Upper lobe of left lung (tissue), 4 donors: ENCODE measurements at regions not wholly inside any gene's neighbourhood (a gene's known extent, or its start where the extent isn't known, plus 50 kb on each side); places are given as distances from the start of the nearest gene placed in this dataset.

Experiments used
- EP300 ChIP-seq, 4 donors: sonication (generic); formaldehyde crosslinking; IDR thresholded peaks; one replicate each; pipeline ENCODE4 v1.5.1; 2017; ENCODE audit warnings: antibody characterized with exemption in 4 of 4, control low read depth in 2 of 4
- TF ChIP-seq, protein P1 (sequence below), 6 experiments: fragments of 450-650 bp in 4 of 6; fragments of 200-600 bp in 2 of 6; sonication (generic) in 2 of 6; IDR thresholded peaks; one replicate each; pipeline ENCODE4 v1.5.1; 2016 to 2019; ENCODE audit warnings: antibody characterized with exemption in 6 of 6

DNA sequence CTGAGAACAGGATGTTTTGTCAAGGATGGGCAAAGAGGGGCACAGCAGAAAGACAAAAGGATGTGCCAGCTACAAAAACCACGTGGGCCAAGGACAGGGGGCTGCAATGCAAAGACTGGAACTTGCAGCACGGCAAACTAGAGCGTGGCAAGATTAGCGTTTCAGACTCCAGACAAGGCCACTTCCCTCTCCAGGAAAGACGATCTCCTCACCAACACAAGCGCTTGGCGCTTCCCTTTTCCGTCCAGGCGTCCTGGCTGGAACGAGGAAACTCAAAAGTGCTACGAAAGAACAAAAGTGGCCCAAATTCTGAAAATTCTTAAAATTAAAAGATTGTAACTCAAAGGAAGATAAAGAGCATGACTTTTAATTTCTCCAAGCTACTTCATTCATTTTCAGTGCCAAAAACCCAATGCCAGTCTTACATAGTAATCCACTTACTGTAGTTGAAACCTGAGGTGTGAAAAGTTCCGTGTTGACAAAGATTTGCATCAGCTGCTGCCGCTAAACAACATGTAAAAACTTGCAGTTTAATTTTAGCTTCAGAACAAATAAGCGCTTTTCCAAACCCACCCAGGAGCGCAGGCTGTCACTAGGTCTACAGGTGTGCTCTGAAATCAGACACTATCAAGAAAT is 207.1 kb upstream of the RREB1 start:
- TF ChIP-seq, protein P1, sequence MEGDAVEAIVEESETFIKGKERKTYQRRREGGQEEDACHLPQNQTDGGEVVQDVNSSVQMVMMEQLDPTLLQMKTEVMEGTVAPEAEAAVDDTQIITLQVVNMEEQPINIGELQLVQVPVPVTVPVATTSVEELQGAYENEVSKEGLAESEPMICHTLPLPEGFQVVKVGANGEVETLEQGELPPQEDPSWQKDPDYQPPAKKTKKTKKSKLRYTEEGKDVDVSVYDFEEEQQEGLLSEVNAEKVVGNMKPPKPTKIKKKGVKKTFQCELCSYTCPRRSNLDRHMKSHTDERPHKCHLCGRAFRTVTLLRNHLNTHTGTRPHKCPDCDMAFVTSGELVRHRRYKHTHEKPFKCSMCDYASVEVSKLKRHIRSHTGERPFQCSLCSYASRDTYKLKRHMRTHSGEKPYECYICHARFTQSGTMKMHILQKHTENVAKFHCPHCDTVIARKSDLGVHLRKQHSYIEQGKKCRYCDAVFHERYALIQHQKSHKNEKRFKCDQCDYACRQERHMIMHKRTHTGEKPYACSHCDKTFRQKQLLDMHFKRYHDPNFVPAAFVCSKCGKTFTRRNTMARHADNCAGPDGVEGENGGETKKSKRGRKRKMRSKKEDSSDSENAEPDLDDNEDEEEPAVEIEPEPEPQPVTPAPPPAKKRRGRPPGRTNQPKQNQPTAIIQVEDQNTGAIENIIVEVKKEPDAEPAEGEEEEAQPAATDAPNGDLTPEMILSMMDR (IDR thresholded peaks at IDR 0.05), result no peak
- no peak for TF ChIP-seq EP300 (IDR thresholded peaks at IDR 0.05)
